ENCODE measurements at regions not wholly inside any gene's neighbourhood (a gene's known extent, or its start where the extent isn't known, plus 50 kb on each side); places are given as distances from the start of the nearest gene placed in this dataset.
A peak's percentile ranks its signal among the peaks of the same experiment; 100 is the strongest.

- H3K36me3 ChIP-seq (replicated peaks in 1 of 2; ENCODE audit: insufficient read depth in 1 of 2, low read depth in 2 of 2): no peaks in the 10 kb centered on the region
- H3K27ac ChIP-seq: no peak overlapping the region
- DNase-seq: no peak
- H3K4me1 ChIP-seq: no peaks in the 10 kb centered on the region
- 53 to 62% methylated on average over 9 of the region's 9 CpGs for WGBS, 2 donors
- no peak overlapping the region for H3K4me3 ChIP-seq
- no peak for TF ChIP-seq POLR2A (IDR thresholded peaks at IDR 0.05)
- TF ChIP-seq, protein P1, sequence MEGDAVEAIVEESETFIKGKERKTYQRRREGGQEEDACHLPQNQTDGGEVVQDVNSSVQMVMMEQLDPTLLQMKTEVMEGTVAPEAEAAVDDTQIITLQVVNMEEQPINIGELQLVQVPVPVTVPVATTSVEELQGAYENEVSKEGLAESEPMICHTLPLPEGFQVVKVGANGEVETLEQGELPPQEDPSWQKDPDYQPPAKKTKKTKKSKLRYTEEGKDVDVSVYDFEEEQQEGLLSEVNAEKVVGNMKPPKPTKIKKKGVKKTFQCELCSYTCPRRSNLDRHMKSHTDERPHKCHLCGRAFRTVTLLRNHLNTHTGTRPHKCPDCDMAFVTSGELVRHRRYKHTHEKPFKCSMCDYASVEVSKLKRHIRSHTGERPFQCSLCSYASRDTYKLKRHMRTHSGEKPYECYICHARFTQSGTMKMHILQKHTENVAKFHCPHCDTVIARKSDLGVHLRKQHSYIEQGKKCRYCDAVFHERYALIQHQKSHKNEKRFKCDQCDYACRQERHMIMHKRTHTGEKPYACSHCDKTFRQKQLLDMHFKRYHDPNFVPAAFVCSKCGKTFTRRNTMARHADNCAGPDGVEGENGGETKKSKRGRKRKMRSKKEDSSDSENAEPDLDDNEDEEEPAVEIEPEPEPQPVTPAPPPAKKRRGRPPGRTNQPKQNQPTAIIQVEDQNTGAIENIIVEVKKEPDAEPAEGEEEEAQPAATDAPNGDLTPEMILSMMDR (IDR thresholded peaks at IDR 0.05): no peak
- no peaks in the 10 kb centered on the region for H3K9me3 ChIP-seq
- ATAC-seq: no peak
- intact Hi-C loops (cut with DNase I): no loop called here
- H3K27me3 ChIP-seq: no peaks in the 10 kb centered on the region
Measured at GRCh38 chr14:87732562-87732961, 260.4 kb downstream of the GALC start.

GRCh38 chr14:87725318-87725717, 267.7 kb downstream of the GALC start:
- H3K36me3 ChIP-seq (replicated peaks in 1 of 2; ENCODE audit: insufficient read depth in 1 of 2, low read depth in 2 of 2): no peaks in the 10 kb centered on the region
- H3K4me1 ChIP-seq: no peaks in the 10 kb centered on the region
- DNase-seq (no peak), ATAC-seq (no peak)
- no peaks in the 10 kb centered on the region for H3K9me3 ChIP-seq
- no peak for TF ChIP-seq POLR2A (IDR thresholded peaks at IDR 0.05)
- TF ChIP-seq, protein P1 (IDR thresholded peaks at IDR 0.05): no peak
- H3K27me3 ChIP-seq: no peaks in the 10 kb centered on the region
- 65 to 79% methylated on average over 4 of the region's 4 CpGs for WGBS, 2 donors
- intact Hi-C loops (cut with DNase I): no loop called here
- no peak overlapping the region for H3K4me3 ChIP-seq
- H3K27ac ChIP-seq: no peak overlapping the region

- WGBS, 2 donors: 53 to 59% methylated on average over 6 of the region's 6 CpGs
- Histone ChIP-seq H3K4me1 (no peaks in the 10 kb centered on the region), H3K36me3 (replicated peaks in 1 of 2; ENCODE audit: insufficient read depth in 1 of 2, low read depth in 2 of 2) (no peaks in the 10 kb centered on the region), H3K27ac (no peak overlapping the region), H3K9me3 (no peaks in the 10 kb centered on the region), H3K27me3 (no peaks in the 10 kb centered on the region), H3K4me3 (no peak overlapping the region)
- TF ChIP-seq, protein P1 (IDR thresholded peaks at IDR 0.05): peak in 1 of 7 experiments; percentile 9
- TF ChIP-seq POLR2A (IDR thresholded peaks at IDR 0.05): no peak
- intact Hi-C loops (cut with DNase I): no loop called here
- no peak for DNase-seq
- ATAC-seq: no peak
Measured at GRCh38 chr14:87712396-87713090, 280.4 kb downstream of the GALC start.

GRCh38 chr14:87705439-87705896, 287.5 kb downstream of the GALC start:
- Histone ChIP-seq H3K9me3 (no peaks in the 10 kb centered on the region), H3K4me3 (no peak overlapping the region), H3K27me3 (no peaks in the 10 kb centered on the region), H3K27ac (no peak overlapping the region), H3K4me1 (no peaks in the 10 kb centered on the region), H3K36me3 (replicated peaks in 1 of 2; ENCODE audit: insufficient read depth in 1 of 2, low read depth in 2 of 2) (no peaks in the 10 kb centered on the region)
- TF ChIP-seq, protein P1 (IDR thresholded peaks at IDR 0.05): no peak
- TF ChIP-seq POLR2A (IDR thresholded peaks at IDR 0.05): no peak
- WGBS, 2 donors: 0 to 6% methylated on average over 1 of the region's 1 CpG
- ATAC-seq: no peak
- intact Hi-C loops (cut with DNase I): no loop called here
- DNase-seq: no peak

- Histone ChIP-seq H3K4me1 (no peaks in the 10 kb centered on the region), H3K27ac (no peak overlapping the region), H3K4me3 (no peak overlapping the region), H3K27me3 (no peaks in the 10 kb centered on the region), H3K9me3 (no peaks in the 10 kb centered on the region), H3K36me3 (replicated peaks in 1 of 2; ENCODE audit: insufficient read depth in 1 of 2, low read depth in 2 of 2) (no peaks in the 10 kb centered on the region)
- ATAC-seq: no peak
- intact Hi-C loops (cut with DNase I): no loop called here
- no peak for TF ChIP-seq POLR2A (IDR thresholded peaks at IDR 0.05)
- TF ChIP-seq, protein P1 (IDR thresholded peaks at IDR 0.05): no peak
- 57 to 68% methylated on average over 3 of the region's 3 CpGs for WGBS, 2 donors
- DNase-seq: no peak
Measured at GRCh38 chr14:87698481-87698880, 294.5 kb downstream of the GALC start.

Measured in body of pancreas (tissue), 4 donors.